Neural progenitor cell (in vitro differentiated cells): ENCODE measurements at regions not wholly inside any gene's neighbourhood (a gene's known extent, or its start where the extent isn't known, plus 50 kb on each side); places are given as distances from the start of the nearest gene placed in this dataset.
A peak's percentile ranks its signal among the peaks of the same experiment; 100 is the strongest.

Experiments used
- DNase-seq: peaks from one replicate; pipeline ENCODE4 v3.0.0-alpha.2; 2016; ENCODE audit warnings: low spot score
- H2AFZ ChIP-seq: fragments of 200-600 bp; sonication (generic); replicated peaks from 2 replicates; pipeline ENCODE4 v1.6.1; 2016; ENCODE audit warnings: antibody characterized with exemption
- H3F3A ChIP-seq: fragments of 200-600 bp; sonication (generic); 2 replicates; pipeline ENCODE4 v1.6.1; 2016; ENCODE audit warnings: antibody characterized with exemption, low read depth
- H3K27ac ChIP-seq: fragments of 200-600 bp; sonication (generic); 2 replicates; pipeline ENCODE4 v1.5.1; 2016; ENCODE audit warnings: mild to moderate bottlenecking
- H3K27me3 ChIP-seq: fragments of 200-600 bp; sonication (generic); 2 replicates; pipeline ENCODE4 v1.6.1; 2016; ENCODE audit warnings: mild to moderate bottlenecking, moderate library complexity
- H3K36me3 ChIP-seq: fragments of 200-600 bp; sonication (generic); 2 replicates; pipeline ENCODE4 v1.5.1; 2016
- H3K4me1 ChIP-seq: fragments of 200-600 bp; sonication (generic); 2 replicates; pipeline ENCODE4 v1.6.1; 2016; ENCODE audit warnings: mixed run types
- H3K4me2 ChIP-seq: fragments of 200-600 bp; sonication (generic); 2 replicates; pipeline ENCODE4 v1.6.1; 2016
- H3K4me3 ChIP-seq: fragments of 200-600 bp; sonication (generic); 2 replicates; pipeline ENCODE4 v1.5.1; 2016
- H3K79me2 ChIP-seq: fragments of 200-600 bp; sonication (generic); 2 replicates; pipeline ENCODE4 v1.6.1; 2016; ENCODE audit warnings: low read depth
- H3K9ac ChIP-seq: fragments of 200-600 bp; sonication (generic); 2 replicates; pipeline ENCODE4 v1.6.1; 2016
- H3K9me3 ChIP-seq: fragments of 200-600 bp; sonication (generic); 2 replicates; pipeline ENCODE4 v1.5.1; 2016; ENCODE audit warnings: low read depth
- H4K20me1 ChIP-seq: fragments of 200-600 bp; sonication (generic); 2 replicates; pipeline ENCODE4 v1.6.1; 2016; ENCODE audit warnings: low read depth
- H3K27ac Mint-ChIP-seq: 3 replicates; pipeline ENCODE4 v1.8.0; 2021; ENCODE audit warnings: mixed read lengths
- H3K27me3 Mint-ChIP-seq: 2 replicates; pipeline ENCODE4 v1.8.0; 2022; ENCODE audit warnings: low read depth, mild to moderate bottlenecking, inconsistent platforms, moderate library complexity, mixed read lengths; ENCODE audit not compliant: insufficient read depth
- H3K36me3 Mint-ChIP-seq: 3 replicates; pipeline ENCODE4 v1.8.0; 2021; ENCODE audit warnings: mixed read lengths
- H3K4me1 Mint-ChIP-seq: 3 replicates; pipeline ENCODE4 v1.8.0; 2021; ENCODE audit warnings: mixed read lengths
- H3K4me3 Mint-ChIP-seq: 3 replicates; pipeline ENCODE4 v1.8.0; 2021; ENCODE audit warnings: mild to moderate bottlenecking, moderate library complexity, mixed read lengths
- H3K9me3 Mint-ChIP-seq: 3 replicates; pipeline ENCODE4 v1.8.0; 2020; ENCODE audit warnings: mixed read lengths
- CTCF ChIP-seq: fragments of 200-600 bp; sonication (generic); IDR thresholded peaks from 2 replicates; pipeline ENCODE4 v1.5.1; 2017; ENCODE audit warnings: antibody characterized with exemption, mild to moderate bottlenecking
- EZH2 ChIP-seq: fragments of 200-600 bp; sonication (generic); IDR thresholded peaks from 2 replicates; pipeline ENCODE4 v1.6.1; 2017; ENCODE audit warnings: antibody characterized with exemption, mild to moderate bottlenecking, moderate library complexity
- EZH2phosphoT487 ChIP-seq: fragments of 200-600 bp; sonication (generic); IDR thresholded peaks from 2 replicates; pipeline ENCODE4 v1.6.1; 2017; ENCODE audit warnings: antibody characterized with exemption

DNA sequence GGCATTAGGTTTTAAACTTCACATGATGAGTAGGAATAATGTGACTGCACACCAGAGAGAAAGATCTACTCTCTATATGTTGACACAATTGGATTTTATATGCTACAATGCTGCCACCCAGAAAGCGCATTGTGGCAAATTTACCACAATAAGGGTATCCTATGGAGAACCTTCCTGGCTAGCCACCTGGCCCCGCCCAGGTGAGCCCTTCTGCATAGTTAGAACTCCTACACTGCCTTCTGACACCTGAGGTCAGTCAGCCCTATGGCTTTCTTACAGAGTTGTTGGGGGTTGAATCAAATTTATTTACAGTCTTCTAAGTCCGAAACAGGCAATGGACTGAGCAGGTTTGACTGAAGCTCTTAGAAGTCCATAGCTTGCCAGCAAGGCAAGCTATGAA is 153.8 kb upstream of the S100G start:
- H3K4me1 Mint-ChIP-seq, result peaks cover 13% of the 10 kb centered on the region

GRCh38 chrX:16511796-16512776 is 137.9 kb upstream of the S100G start:
- Histone ChIP-seq H3K4me1 (peaks cover 26% of the 10 kb centered on the region), H3K27ac (no peak overlapping the region), H4K20me1 (no peaks in the 10 kb centered on the region), H3K9ac (no peak overlapping the region), H3F3A (no peaks in the 10 kb centered on the region), H2AFZ (peak overlapping the region; percentile 78), H3K27me3 (no peaks in the 10 kb centered on the region), H3K4me2 (no peak overlapping the region), H3K4me3 (no peak overlapping the region), H3K36me3 (no peaks in the 10 kb centered on the region), H3K79me2 (no peaks in the 10 kb centered on the region), H3K9me3 (no peaks in the 10 kb centered on the region)
- no peaks in the 10 kb centered on the region for H3K36me3 Mint-ChIP-seq
- peaks cover 9% of the 10 kb centered on the region for H3K4me1 Mint-ChIP-seq
- H3K27ac Mint-ChIP-seq, result no peak overlapping the region
- no peak overlapping the region for H3K4me3 Mint-ChIP-seq
- peak; percentile 18 for DNase-seq
- TF ChIP-seq EZH2phosphoT487 (no peak), EZH2 (no peak), CTCF (no peak)
- no peaks in the 10 kb centered on the region for H3K9me3 Mint-ChIP-seq
- H3K27me3 Mint-ChIP-seq, result no peaks in the 10 kb centered on the region

More for the DNA sequence above, 153.8 kb upstream of the S100G start:
- Histone ChIP-seq H3K4me2 (no peak overlapping the region), H4K20me1 (no peaks in the 10 kb centered on the region), H3K36me3 (no peaks in the 10 kb centered on the region), H3K79me2 (no peaks in the 10 kb centered on the region), H3K9ac (no peak overlapping the region), H3K27me3 (no peaks in the 10 kb centered on the region), H3K9me3 (no peaks in the 10 kb centered on the region), H3K27ac (no peak overlapping the region), H2AFZ (no peak overlapping the region), H3K4me1 (peaks cover 12% of the 10 kb centered on the region), H3K4me3 (no peak overlapping the region), H3F3A (peaks cover 13% of the 10 kb centered on the region)
- TF ChIP-seq EZH2phosphoT487, result no peak
- no peak for TF ChIP-seq CTCF
- Mint-ChIP-seq H3K9me3 (peaks cover 16% of the 10 kb centered on the region), H3K4me3 (no peak overlapping the region), H3K27ac (no peak overlapping the region), H3K27me3 (peaks cover 6% of the 10 kb centered on the region), H3K36me3 (no peaks in the 10 kb centered on the region)
- no peak for DNase-seq

DNA sequence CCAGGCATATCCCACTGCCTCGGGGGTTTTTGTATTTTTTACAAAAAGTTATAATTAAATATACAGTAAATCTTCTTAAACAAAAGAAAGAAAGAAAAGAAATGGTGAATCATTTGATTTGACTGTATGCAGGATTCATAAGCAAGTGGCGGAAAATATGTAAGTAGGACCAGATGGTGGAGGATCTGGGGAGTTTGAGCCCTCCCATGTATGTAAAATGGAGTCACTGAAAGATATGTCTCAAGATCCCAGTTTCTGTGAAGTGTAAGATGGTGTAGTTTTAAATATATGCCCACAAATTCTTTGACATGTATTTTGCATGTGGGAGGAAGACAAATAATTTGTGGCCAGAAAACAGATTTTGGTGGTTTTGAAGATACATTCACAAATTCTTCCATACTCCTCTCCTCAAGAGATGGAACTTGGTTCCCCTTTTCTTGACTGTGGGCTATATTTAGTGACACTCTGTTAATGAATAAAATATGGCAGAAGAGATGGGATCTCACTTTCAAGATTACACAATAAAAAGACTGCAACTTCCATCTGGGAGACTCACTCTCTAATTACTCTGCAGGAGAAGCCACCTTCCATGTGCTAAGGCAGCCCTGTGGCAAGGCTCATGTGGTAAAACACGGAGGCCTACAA is 133.6 kb upstream of the S100G start:
- H3K9me3 ChIP-seq, result no peaks in the 10 kb centered on the region
- H3F3A ChIP-seq, result peaks cover 8% of the 10 kb centered on the region
- TF ChIP-seq EZH2 (no peak), CTCF (no peak), EZH2phosphoT487 (no peak)
- peaks cover 14% of the 10 kb centered on the region for H3K4me1 Mint-ChIP-seq
- no peaks in the 10 kb centered on the region for H3K36me3 ChIP-seq
- no peaks in the 10 kb centered on the region for H3K79me2 ChIP-seq
- H3K4me2 ChIP-seq, result no peak overlapping the region
- no peak overlapping the region for H3K4me3 Mint-ChIP-seq
- no peak overlapping the region for H3K27ac ChIP-seq
- no peaks in the 10 kb centered on the region for H3K27me3 ChIP-seq
- peaks cover 6% of the 10 kb centered on the region for H3K9me3 Mint-ChIP-seq
- no peak overlapping the region for H3K27ac Mint-ChIP-seq
- no peak overlapping the region for H2AFZ ChIP-seq
- no peaks in the 10 kb centered on the region for H3K27me3 Mint-ChIP-seq
- no peak overlapping the region for H3K4me3 ChIP-seq
- H4K20me1 ChIP-seq, result peaks cover 4% of the 10 kb centered on the region
- DNase-seq, result no peak
- no peak overlapping the region for H3K9ac ChIP-seq
- peaks cover 24% of the 10 kb centered on the region for H3K4me1 ChIP-seq
- no peaks in the 10 kb centered on the region for H3K36me3 Mint-ChIP-seq
